ENCODE measurements at regions not wholly inside any gene's neighbourhood (a gene's known extent, or its start where the extent isn't known, plus 50 kb on each side); places are given as distances from the start of the nearest gene placed in this dataset.

DNA sequence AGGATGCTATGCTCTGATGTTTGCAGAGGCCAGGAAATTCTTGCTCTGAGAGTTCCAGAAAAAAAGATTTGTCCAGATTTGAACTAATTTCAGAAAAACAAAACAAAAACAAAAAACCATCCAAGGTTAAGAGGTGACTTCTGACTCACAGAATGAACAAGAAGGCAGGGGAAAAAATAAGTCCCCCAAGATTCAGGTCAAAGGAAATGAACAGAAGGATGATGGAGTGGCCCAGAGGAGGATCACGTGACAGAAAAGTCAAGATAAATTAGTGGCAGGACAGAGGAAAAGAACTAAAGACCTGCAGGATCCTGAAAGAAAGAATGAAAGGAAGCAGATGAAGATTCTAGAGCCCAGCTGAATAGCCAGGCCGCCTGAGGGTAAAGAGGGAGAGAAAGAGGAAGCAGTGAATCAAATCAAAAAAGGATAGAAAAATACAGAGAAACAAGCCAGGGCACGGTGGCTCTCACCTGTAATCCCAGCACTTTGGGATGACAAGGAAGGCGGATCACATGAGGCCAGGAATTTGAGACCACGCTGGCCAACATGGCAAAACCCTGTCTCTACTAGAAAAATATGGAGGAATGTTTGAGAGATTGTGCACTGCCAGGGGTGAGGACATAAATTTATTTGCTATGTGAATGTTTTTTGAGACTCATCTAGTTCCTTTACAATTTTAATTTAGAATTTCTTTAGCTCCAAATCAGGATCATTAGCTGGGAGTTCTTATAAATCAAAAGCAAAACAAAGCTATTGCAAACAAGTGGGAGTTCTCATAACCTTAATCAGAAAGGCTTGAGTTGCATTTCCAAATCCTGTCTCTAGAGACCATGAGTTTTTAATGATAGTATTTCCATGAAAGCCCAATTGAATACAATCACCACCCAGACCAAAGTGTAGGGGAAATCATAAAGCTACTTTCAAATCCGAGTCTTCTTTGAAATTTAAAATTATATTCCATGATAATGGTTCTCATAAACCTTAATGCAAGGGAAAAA lies 217.1 kb upstream of the PLEKHG7 start:
- DNase-seq (ENCODE audit: low read depth, low spot score) (no peak), ATAC-seq (peak; percentile 58), FAIRE-seq (no peak)
- H2AFZ ChIP-seq (ENCODE audit: control insufficient read depth, low read depth, low read length), result peak overlapping the region; percentile 65
- in situ Hi-C loops (cut with MboI), result no loop called here
- H3K4me1 ChIP-seq (ENCODE audit: control insufficient read depth, insufficient read depth, low read length), result peaks cover 53% of the 10 kb centered on the region
- H3K27ac ChIP-seq (ENCODE audit: control insufficient read depth, insufficient read depth), result peak overlapping the region; percentile 90
- H3K27me3 ChIP-seq (replicated peaks in 1 of 2; ENCODE audit: control insufficient read depth in 2 of 2, insufficient read depth in 2 of 2, low read length in 1 of 2), result no peaks in the 10 kb centered on the region
- H3K4me2 ChIP-seq (ENCODE audit: control insufficient read depth, insufficient read depth), result peak overlapping the region; percentile 57
- H3K79me2 ChIP-seq (ENCODE audit: control insufficient read depth, insufficient read depth, low read length), result no peaks in the 10 kb centered on the region; the same call in none of the 2 replicates
- SMC1A ChIA-PET (ENCODE audit: uncharacterized antibody, unreplicated experiment), result interaction anchor here (0.6 to 24.0 kb wide), 23 partner anchors 7 to 1617 kb away, joined by 3 to 805 read pairs (median 5); no protein-coding TSS in a partner anchor
- 43% methylated on average over 6 of the region's 6 CpGs for WGBS (ENCODE audit: insufficient coverage, insufficient replicate concordance, low lambda C conversion rate, missing lambda C conversion rate)
- H3K9me3 ChIP-seq (replicated peaks; ENCODE audit: control insufficient read depth, insufficient read depth, low read length), result peaks cover 11% of the 10 kb centered on the region
- intact Hi-C loops (cut with micrococcal nuclease; ENCODE audit: unreplicated experiment), result loop anchor here (1.0 kb wide), 1 partner anchor 15 kb away; no protein-coding TSS in a partner anchor
- H3K36me3 ChIP-seq (ENCODE audit: control insufficient read depth in 2 of 2, insufficient read depth in 2 of 2, low read length in 1 of 2), result no peaks in the 10 kb centered on the region
- peak overlapping the region; percentile 40 for H3K9ac ChIP-seq (ENCODE audit: control insufficient read depth, insufficient read depth, low read length)
- CTCF ChIA-PET, result interaction anchor here (0.8 to 5.6 kb wide), 9 partner anchors 9 to 122 kb away, joined by 3 to 38 read pairs (median 5); no protein-coding TSS in a partner anchor
- RAD21 ChIA-PET (ENCODE audit: unreplicated experiment), result interaction anchor here (0.6 to 12.3 kb wide), 25 partner anchors 8 to 455 kb away, joined by 3 to 198 read pairs (median 6); no protein-coding TSS in a partner anchor
- TSS peak; percentile 45 for BruUV-seq (replicated peaks)
- H4K20me1 ChIP-seq (ENCODE audit: control insufficient read depth, insufficient read depth), result no peaks in the 10 kb centered on the region
- POLR2A ChIA-PET, result interaction anchor here (0.6 to 9.3 kb wide), 17 partner anchors 10 to 946 kb away, joined by 3 to 49 read pairs (median 4); partner anchors contain the start of gene BTG1
- H3K4me3 ChIP-seq, result no peak overlapping the region
- no peak for TF ChIP-seq GABPA (IDR thresholded peaks at IDR 0.05; ENCODE audit: low read depth)
- peak; percentile 50 for TF ChIP-seq IKZF1 (conservative IDR thresholded peaks at IDR 0.05)
- no peak for TF ChIP-seq ZBTB4 (CRISPR knock-in tag; IDR thresholded peaks at IDR 0.05)
- TF ChIP-seq WRNIP1 (IDR thresholded peaks at IDR 0.05; ENCODE audit: borderline replicate concordance, low read depth, low read length), result no peak
- peak; percentile 14; the same call in 1 of the 2 replicates for TF ChIP-seq JUNB (IDR thresholded peaks at IDR 0.05)
- TF ChIP-seq CTCF (IDR thresholded peaks at IDR 0.05 in 2 of 3, conservative IDR thresholded peaks at IDR 0.05 in 1 of 3; ENCODE audit: control insufficient read depth in 2 of 3, extremely low read depth in 1 of 3, insufficient read depth in 1 of 3, low read depth in 3 of 3, low read length in 3 of 3), result no peak
- TF ChIP-seq MXI1 (IDR thresholded peaks at IDR 0.05; ENCODE audit: low read depth, low read length), result no peak
- peak; percentile 39; the same call in 1 of the 2 replicates for TF ChIP-seq HDGF (IDR thresholded peaks at IDR 0.05)
- peak; percentile 33; the same call in 1 of the 2 replicates for TF ChIP-seq SPI1 (IDR thresholded peaks at IDR 0.05; ENCODE audit: borderline replicate concordance, insufficient read depth, low read depth, low read length)
- peak; percentile 30 for TF ChIP-seq NFIC (IDR thresholded peaks at IDR 0.05; ENCODE audit: low read depth, low read length)
- TF ChIP-seq GATAD2B (conservative IDR thresholded peaks at IDR 0.05; ENCODE audit: low read depth), result 0 out of 2 replicates have a peak, but pooled peaks have one; percentile 33
- peak; percentile 23; the same call in 1 of the 2 replicates for TF ChIP-seq MLLT1 (IDR thresholded peaks at IDR 0.05)
- TF ChIP-seq DPF2 (IDR thresholded peaks at IDR 0.05), result peak; percentile 21
- TF ChIP-seq RAD51 (IDR thresholded peaks at IDR 0.05), result peak; percentile 97
- peak; percentile 53 for TF ChIP-seq MEF2B (IDR thresholded peaks at IDR 0.05; ENCODE audit: partially characterized antibody, poor library complexity, severe bottlenecking)
- no peak for TF ChIP-seq ZSCAN29 (IDR thresholded peaks at IDR 0.05)

All from GM12878 (cell line).